Inflammatory macrophage treated with lipopolysaccharide for 4 hours (primary cell): ENCODE measurements at regions not wholly inside any gene's neighbourhood (a gene's known extent, or its start where the extent isn't known, plus 50 kb on each side); places are given as distances from the start of the nearest gene placed in this dataset.
"Not testable (repeated sequence)": the region's sequence is repeated elsewhere in the genome, so short reads cannot be mapped to it uniquely, and the experiment has no call there.

ENCODE experiments used
- DNase-seq: peaks from one replicate; pipeline ENCODE4 v3.0.0-alpha.2; 2020

GRCh38 chr16:60481591-60481990 is 1554.6 kb downstream of the CDH8 start:
- no peak for DNase-seq

- no peak for DNase-seq
Observed at GRCh38 chr16:60478810-60479209, 1557.4 kb downstream of the CDH8 start.

DNA sequence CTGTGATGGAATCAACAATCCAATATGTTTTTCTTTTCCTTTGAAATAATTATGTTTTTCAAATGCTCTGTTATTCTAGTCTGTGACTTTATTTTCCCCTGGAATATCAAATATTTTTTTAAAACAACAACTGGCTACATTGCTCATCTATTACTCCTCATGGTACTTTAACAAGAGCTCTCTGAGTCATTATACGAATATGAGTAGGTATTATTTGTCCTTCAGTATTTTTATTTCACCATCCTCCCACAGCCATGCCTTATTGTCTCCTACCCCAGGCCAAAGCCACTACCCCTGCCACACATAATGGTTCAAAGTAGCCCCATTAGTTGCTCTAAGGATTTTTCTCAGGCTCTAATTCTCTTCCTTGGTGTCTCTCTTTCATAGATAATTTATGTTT is 1572.3 kb downstream of the CDH8 start:
- no peak for DNase-seq

DNA sequence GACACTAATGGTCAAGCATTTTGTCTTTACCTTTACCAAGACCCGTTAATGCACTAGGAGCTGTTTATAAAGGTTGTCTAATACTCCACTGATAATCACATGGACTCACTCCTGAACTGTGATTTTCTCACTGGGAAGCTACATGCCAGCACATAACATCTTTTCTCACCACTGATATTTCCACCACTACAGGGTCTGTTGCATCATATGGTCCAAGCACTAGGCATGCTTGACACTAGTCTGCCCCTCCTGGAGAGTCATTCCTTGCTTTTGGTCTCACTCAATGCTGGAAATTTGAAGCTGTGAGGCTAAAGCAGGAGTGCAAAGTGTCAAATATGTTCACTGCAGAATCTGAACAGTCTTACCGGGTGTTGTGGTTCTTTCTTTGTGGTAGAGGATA is 1576.8 kb downstream of the CDH8 start:
- DNase-seq: no peak

- DNase-seq: no peak
Observed at GRCh38 chr16:60458255-60458654, 1578.0 kb downstream of the CDH8 start.

- no peak for DNase-seq
Observed at GRCh38 chr16:60452646-60453045, 1583.6 kb downstream of the CDH8 start.

GRCh38 chr16:60438894-60439293 is 1597.3 kb downstream of the CDH8 start:
- DNase-seq: no peak

DNA sequence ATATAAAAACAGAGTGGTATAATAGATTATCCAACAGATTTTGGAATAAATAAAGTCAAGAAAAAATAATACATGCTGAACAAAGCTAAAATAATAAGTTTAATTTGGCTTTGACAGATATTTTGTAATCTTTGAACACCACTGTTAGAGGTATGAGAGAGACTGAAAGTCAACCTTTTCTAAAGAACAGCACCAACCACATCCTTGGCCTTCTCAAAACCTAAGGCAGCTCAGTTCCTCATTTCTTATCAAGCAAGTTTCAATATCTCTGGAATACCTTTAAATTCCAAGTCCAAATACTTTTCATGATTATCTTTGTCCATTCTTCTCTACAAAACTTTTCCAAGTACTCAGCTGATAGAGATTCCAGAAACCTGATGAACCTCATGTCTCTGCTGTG is 1603.8 kb downstream of the CDH8 start:
- DNase-seq: no peak

DNA sequence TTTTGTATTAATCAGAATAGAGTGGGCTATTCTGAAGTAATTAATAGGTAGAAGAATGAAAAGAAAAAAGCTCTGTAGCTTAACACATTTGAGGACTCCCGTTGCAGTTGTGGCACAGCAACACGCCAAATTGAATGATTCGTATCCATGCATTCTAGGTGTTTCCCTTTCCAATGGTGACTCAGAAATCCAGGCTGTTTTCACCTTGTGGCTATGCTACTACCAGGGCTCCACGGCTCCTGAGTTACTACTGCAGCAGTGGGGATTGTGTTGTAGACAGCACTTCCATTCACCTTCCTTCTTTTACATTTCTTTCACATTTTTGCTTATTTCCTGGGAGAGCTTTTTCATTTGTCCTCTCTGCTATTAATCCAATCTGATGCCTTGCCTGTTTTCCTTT is 1616.4 kb downstream of the CDH8 start:
- DNase-seq: no peak

DNA sequence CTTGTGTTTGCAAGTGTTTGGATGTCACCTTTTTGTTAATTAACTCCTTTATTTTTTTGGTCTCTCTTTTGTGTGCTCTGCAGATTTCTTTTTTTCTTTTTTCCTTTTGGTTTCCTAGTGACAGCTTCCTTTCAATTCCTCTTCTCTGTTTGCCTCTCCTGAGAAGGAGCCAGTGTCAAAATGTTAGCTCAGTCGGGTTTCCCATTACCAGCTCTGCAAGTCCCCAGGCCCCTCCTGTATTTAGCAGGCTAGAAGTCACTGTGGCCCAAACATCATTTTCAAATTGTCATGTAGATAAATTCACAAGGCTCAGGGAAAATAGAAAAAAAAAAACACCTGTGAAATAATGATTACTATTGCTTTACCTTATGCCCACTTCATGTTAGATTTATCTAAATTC is 1621.6 kb downstream of the CDH8 start:
- DNase-seq: no peak

DNA sequence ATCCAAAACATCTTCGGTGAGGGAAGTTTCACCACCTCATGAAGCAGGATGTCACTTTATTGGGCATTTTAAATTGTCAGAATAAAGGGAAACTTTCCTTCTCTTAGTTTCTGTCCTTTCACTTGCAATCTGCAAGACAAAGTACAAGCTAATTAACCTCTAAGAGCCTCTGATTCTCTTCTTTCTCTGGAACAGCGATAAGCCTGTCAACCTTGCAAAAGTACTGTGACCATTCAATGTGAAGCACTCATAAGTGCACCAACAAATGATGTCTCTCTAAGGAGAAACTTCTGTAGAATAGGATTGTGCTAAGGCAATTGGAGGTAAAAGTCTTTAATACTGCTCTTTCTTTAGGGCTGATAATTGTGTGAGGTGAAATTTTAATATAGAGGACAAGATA is 1622.3 kb downstream of the CDH8 start:
- DNase-seq: no peak

- DNase-seq: no peak
Observed at GRCh38 chr16:60407606-60408005, 1628.6 kb downstream of the CDH8 start.

DNA sequence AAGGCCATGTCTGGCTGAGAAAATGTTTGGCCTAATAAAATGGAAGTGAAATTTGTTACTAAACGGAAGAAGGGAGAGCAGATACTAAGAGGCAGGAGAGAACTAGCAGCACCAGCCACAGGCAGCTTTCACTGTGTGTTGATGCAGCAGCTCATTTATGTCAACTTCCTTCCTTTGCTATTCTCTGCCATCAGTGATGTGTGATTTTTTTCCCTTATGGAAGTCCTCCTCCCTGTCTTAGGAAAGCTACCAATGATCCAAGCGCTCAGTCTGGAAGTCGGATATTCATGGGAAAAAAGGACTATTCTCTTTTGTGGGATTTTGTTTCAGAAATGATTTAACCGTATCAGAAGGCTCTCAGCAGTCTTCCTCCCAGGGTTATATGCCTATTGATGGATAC is 1629.2 kb downstream of the CDH8 start:
- no peak for DNase-seq

DNA sequence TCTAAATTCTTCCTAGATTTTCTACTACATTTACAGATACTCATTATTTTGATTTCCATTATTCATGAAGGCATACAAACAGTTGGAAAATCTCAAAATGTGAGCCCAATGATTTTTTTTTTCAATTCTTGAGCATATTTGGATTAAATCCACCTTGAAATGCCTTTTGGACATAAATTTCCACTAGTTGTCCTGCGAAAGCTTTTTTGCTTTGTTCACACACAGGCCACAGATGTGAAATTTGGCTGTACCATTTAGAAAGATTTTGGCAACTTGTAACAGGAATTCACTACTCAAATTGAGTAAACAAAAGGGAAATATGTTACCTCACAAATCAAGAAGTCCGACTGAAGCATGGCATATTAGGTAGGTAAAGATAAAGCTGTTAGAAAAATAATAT is 1631.0 kb downstream of the CDH8 start:
- no peak for DNase-seq

GRCh38 chr16:60404401-60404800 is 1631.8 kb downstream of the CDH8 start:
- DNase-seq: no peak

DNA sequence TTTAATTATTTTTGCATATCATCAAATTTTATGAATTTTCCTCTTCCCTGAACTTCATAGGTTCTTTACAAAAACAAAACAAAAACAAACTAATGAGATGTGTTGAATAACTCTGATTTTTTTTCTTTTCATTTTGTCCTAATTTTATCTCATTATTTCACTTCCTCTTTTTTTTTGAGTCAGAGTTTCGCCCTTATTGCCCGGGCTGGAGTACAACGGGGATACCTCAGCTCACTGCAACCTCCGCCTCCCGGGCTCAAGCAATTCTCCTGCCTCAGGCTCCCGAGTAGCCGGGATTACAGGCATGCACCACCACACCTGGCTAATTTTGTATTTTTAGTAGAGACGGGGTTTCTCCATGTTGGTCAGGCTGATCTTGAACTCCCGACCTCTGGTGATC is 1633.3 kb downstream of the CDH8 start:
- DNase-seq: not testable (repeated sequence)

- DNase-seq: no peak
Observed at GRCh38 chr16:60392380-60392779, 1643.9 kb downstream of the CDH8 start.

DNA sequence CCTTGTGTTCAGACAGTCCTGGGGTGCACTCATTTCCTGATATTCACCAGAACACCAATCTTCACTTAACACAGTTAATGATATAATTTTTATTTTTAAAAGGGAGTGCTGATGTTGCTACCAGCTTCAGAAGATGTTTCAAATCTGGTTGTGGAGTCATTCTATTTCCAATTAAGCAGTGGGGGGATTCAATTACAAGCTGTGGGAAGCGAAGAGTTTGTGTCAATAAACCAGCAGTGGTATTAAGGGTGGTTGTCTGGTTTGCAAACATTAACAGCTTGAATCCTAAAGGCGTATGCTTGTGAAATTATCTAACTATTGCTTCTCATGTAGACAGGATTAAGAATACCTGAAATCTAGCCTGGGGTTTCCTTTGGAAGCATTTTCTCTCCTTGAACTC is 1637.5 kb upstream of the GOT2 start:
- DNase-seq: no peak

- no peak for DNase-seq
Observed at GRCh38 chr16:60367739-60368138, 1633.6 kb upstream of the GOT2 start.

- no peak for DNase-seq
Observed at GRCh38 chr16:60363566-60363965, 1629.5 kb upstream of the GOT2 start.

GRCh38 chr16:60359866-60360265 is 1625.8 kb upstream of the GOT2 start:
- not testable (repeated sequence) for DNase-seq

DNA sequence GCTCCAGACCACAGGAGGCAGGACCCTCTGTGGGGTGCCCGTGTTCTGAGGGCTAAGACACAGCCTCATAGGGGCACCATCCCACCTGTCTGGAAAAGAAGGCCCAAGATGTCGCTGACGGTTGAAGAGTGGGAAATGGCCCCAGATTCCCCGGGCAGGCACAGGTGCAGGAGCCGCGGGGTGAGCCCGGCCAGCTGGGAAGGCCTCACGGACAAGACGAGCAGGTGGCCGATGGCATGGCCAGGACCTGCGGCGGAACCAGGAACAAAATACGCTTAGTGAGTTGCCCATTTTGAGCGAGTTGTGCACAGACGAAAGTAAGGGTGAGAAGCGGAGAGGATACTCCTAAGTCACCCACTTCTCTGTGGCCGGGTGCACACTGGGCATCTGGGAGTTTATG is 1625.3 kb upstream of the GOT2 start:
- DNase-seq: not testable (repeated sequence)

DNA sequence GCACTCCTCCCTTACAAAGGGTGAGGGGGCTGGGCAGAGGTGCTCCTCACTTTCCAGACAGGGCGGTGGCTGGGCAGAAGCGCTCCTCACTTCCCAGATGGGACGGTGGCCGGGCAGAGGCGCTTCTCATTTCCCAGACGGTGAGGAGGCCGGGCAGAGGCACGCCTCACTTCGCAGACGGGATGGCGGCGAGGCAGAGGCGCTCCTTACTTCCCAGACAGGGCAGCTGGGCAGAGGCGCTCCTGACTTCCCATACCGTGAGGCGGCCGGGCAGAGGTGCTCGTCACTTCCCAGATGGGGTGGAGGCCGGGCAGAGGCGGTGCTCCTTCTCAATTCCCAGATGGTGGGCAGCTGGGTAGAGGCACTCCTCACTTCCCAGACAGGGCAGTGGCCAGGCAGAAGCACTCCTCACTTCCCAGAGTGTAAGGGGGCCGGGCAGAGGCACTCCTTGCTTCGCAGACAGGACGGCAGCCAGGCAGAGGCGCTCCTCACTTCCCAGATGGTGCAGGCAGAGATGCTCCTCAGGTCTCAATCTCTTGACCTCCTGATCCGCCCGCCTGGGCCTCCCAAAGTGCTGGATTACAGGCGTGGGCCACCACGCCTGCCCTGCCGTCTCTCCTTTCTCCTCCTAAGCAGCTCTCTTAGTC is 1623.9 kb upstream of the GOT2 start:
- DNase-seq: not testable (repeated sequence)

DNA sequence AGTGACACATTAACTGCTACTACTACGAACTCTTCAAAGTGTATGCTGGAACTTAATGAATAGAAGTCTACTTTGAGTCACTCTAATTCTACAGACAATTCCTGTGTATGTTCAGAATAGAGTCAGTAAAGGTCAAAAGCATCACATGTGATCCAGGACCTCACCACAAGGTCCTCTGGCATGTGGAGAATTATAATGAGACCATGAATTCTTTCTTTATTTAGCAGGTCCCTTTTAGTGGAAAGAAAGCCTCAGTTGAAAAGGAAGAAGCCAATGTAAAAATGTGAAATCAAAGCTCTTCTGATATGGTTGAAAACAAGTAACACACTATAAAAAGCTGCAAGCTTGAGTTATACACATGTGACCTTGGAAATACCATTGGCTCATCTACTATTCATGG is 1612.1 kb upstream of the GOT2 start:
- no peak for DNase-seq

DNA sequence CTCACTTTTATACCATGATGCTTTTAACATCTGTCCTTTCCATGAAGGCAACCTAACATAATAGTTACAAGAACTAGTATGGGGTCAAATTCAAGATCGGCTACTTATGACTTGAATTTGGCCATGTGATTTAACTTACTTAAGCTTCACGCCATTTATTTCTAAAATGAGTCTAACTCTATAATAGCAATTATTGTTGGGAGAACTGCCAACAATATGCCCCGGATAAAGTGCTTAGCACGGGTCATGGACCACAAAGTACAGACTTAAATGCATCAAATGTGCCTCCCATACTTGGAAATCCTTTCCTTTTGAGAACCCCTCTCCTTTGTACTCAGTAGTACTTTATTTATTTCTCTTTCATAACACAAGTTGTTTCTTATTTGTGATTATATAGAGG is 1603.6 kb upstream of the GOT2 start:
- DNase-seq: no peak

GRCh38 chr16:60331168-60331567 is 1597.1 kb upstream of the GOT2 start:
- no peak for DNase-seq
